ENCODE measurements at regions not wholly inside any gene's neighbourhood (a gene's known extent, or its start where the extent isn't known, plus 50 kb on each side); places are given as distances from the start of the nearest gene placed in this dataset.
"Not testable (repeated sequence)": the region's sequence is repeated elsewhere in the genome, so short reads cannot be mapped to it uniquely, and the experiment has no call there.

GRCh38 chr4:137819964-137820383 is 287.7 kb upstream of the PCDH18 start:
- no peak for DNase-seq
- no CpG with 5 or more reads among the region's 1 CpG for WGBS (ENCODE audit: insufficient coverage)
- no peaks in the 10 kb centered on the region for H3K9me3 ChIP-seq (replicated peaks; ENCODE audit: control insufficient read depth, low read depth, low read length)
- H3K27me3 ChIP-seq (ENCODE audit: control insufficient read depth, insufficient read depth, low read length) = no peaks in the 10 kb centered on the region
- no peak overlapping the region for H3K27ac ChIP-seq (ENCODE audit: low read length)
- no peaks in the 10 kb centered on the region for H3K4me1 ChIP-seq (ENCODE audit: control insufficient read depth, insufficient read depth, low read length)
- no peaks in the 10 kb centered on the region for H3K36me3 ChIP-seq (ENCODE audit: control insufficient read depth, insufficient read depth, low read length)
- H3K4me3 ChIP-seq (ENCODE audit: low read length) = no peak overlapping the region

- Histone ChIP-seq H3K27ac (ENCODE audit: low read length) (no peak overlapping the region), H3K36me3 (ENCODE audit: control insufficient read depth, insufficient read depth, low read length) (no peaks in the 10 kb centered on the region), H3K9me3 (replicated peaks; ENCODE audit: control insufficient read depth, low read depth, low read length) (no peaks in the 10 kb centered on the region), H3K4me1 (ENCODE audit: control insufficient read depth, insufficient read depth, low read length) (no peaks in the 10 kb centered on the region), H3K27me3 (ENCODE audit: control insufficient read depth, insufficient read depth, low read length) (no peaks in the 10 kb centered on the region), H3K4me3 (ENCODE audit: low read length) (no peak overlapping the region)
- WGBS (ENCODE audit: insufficient coverage) = 75% methylated on average over 2 of the region's 4 CpGs
- no peak for DNase-seq
Observed at GRCh38 chr4:137812258-137812657, 280.0 kb upstream of the PCDH18 start.

GRCh38 chr4:137806420-137806819 is 274.1 kb upstream of the PCDH18 start:
- no peaks in the 10 kb centered on the region for H3K9me3 ChIP-seq (replicated peaks; ENCODE audit: control insufficient read depth, low read depth, low read length)
- no CpG with 5 or more reads among the region's 3 CpGs for WGBS (ENCODE audit: insufficient coverage)
- no peaks in the 10 kb centered on the region for H3K4me1 ChIP-seq (ENCODE audit: control insufficient read depth, insufficient read depth, low read length)
- H3K27ac ChIP-seq (ENCODE audit: low read length) = no peak overlapping the region
- no peak overlapping the region for H3K4me3 ChIP-seq (ENCODE audit: low read length)
- no peak for DNase-seq
- no peaks in the 10 kb centered on the region for H3K36me3 ChIP-seq (ENCODE audit: control insufficient read depth, insufficient read depth, low read length)
- no peaks in the 10 kb centered on the region for H3K27me3 ChIP-seq (ENCODE audit: control insufficient read depth, insufficient read depth, low read length)

GRCh38 chr4:137804906-137805495 is 272.7 kb upstream of the PCDH18 start:
- DNase-seq = no peak
- Histone ChIP-seq H3K27ac (ENCODE audit: low read length) (no peak overlapping the region), H3K27me3 (ENCODE audit: control insufficient read depth, insufficient read depth, low read length) (no peaks in the 10 kb centered on the region), H3K9me3 (replicated peaks; ENCODE audit: control insufficient read depth, low read depth, low read length) (no peaks in the 10 kb centered on the region), H3K4me3 (ENCODE audit: low read length) (no peak overlapping the region), H3K36me3 (ENCODE audit: control insufficient read depth, insufficient read depth, low read length) (no peaks in the 10 kb centered on the region), H3K4me1 (ENCODE audit: control insufficient read depth, insufficient read depth, low read length) (no peaks in the 10 kb centered on the region)
- no CpG with 5 or more reads among the region's 10 CpGs for WGBS (ENCODE audit: insufficient coverage)

GRCh38 chr4:137800861-137801260 is 268.6 kb upstream of the PCDH18 start:
- H3K9me3 ChIP-seq (replicated peaks; ENCODE audit: control insufficient read depth, low read depth, low read length) = no peaks in the 10 kb centered on the region
- no peaks in the 10 kb centered on the region for H3K27me3 ChIP-seq (ENCODE audit: control insufficient read depth, insufficient read depth, low read length)
- WGBS (ENCODE audit: insufficient coverage) = no CpG with 5 or more reads among the region's 1 CpG
- H3K36me3 ChIP-seq (ENCODE audit: control insufficient read depth, insufficient read depth, low read length) = no peaks in the 10 kb centered on the region
- H3K4me1 ChIP-seq (ENCODE audit: control insufficient read depth, insufficient read depth, low read length) = no peaks in the 10 kb centered on the region
- peak overlapping the region; percentile 56 for H3K27ac ChIP-seq (ENCODE audit: low read length)
- peak; percentile 76 for DNase-seq
- no peak overlapping the region for H3K4me3 ChIP-seq (ENCODE audit: low read length)

GRCh38 chr4:137794764-137795254 is 262.5 kb upstream of the PCDH18 start:
- no peaks in the 10 kb centered on the region for H3K27me3 ChIP-seq (ENCODE audit: control insufficient read depth, insufficient read depth, low read length)
- H3K36me3 ChIP-seq (ENCODE audit: control insufficient read depth, insufficient read depth, low read length) = no peaks in the 10 kb centered on the region
- no peaks in the 10 kb centered on the region for H3K9me3 ChIP-seq (replicated peaks; ENCODE audit: control insufficient read depth, low read depth, low read length)
- WGBS (ENCODE audit: insufficient coverage) = 16% methylated on average over 6 of the region's 6 CpGs
- peak; percentile 85 for DNase-seq
- peak overlapping the region; percentile 54 for H3K27ac ChIP-seq (ENCODE audit: low read length)
- H3K4me3 ChIP-seq (ENCODE audit: low read length) = peak overlapping the region; percentile 4
- H3K4me1 ChIP-seq (ENCODE audit: control insufficient read depth, insufficient read depth, low read length) = peaks cover 7% of the 10 kb centered on the region

- DNase-seq; H3K27ac ChIP-seq (ENCODE audit: low read length); H3K36me3 ChIP-seq (ENCODE audit: control insufficient read depth, insufficient read depth, low read length); H3K27me3 ChIP-seq (ENCODE audit: control insufficient read depth, insufficient read depth, low read length); H3K4me1 ChIP-seq (ENCODE audit: control insufficient read depth, insufficient read depth, low read length); H3K4me3 ChIP-seq (ENCODE audit: low read length); H3K9me3 ChIP-seq (replicated peaks; ENCODE audit: control insufficient read depth, low read depth, low read length): not testable (repeated sequence)
- whole genome bisulfite sequencing (ENCODE audit: insufficient coverage) = no CpG with 5 or more reads among the region's 3 CpGs
Observed at GRCh38 chr4:137789263-137789662, 257.0 kb upstream of the PCDH18 start.

- DNase-seq; H3K27me3 ChIP-seq (ENCODE audit: control insufficient read depth, insufficient read depth, low read length); H3K4me3 ChIP-seq (ENCODE audit: low read length); H3K27ac ChIP-seq (ENCODE audit: low read length); H3K9me3 ChIP-seq (replicated peaks; ENCODE audit: control insufficient read depth, low read depth, low read length); H3K36me3 ChIP-seq (ENCODE audit: control insufficient read depth, insufficient read depth, low read length); H3K4me1 ChIP-seq (ENCODE audit: control insufficient read depth, insufficient read depth, low read length): not testable (repeated sequence)
- 94% methylated on average over 5 of the region's 7 CpGs for WGBS (ENCODE audit: insufficient coverage)
Observed at GRCh38 chr4:137783923-137784322, 251.6 kb upstream of the PCDH18 start.

- no peak overlapping the region for H3K4me3 ChIP-seq (ENCODE audit: low read length)
Observed at GRCh38 chr4:137775701-137776100, 243.4 kb upstream of the PCDH18 start.

GRCh38 chr4:137774501-137774900 is 242.2 kb upstream of the PCDH18 start:
- H3K27me3 ChIP-seq (ENCODE audit: control insufficient read depth, insufficient read depth, low read length) = no peaks in the 10 kb centered on the region
- H3K27ac ChIP-seq (ENCODE audit: low read length) = no peak overlapping the region
- no peak overlapping the region for H3K4me3 ChIP-seq (ENCODE audit: low read length)
- peaks cover 2% of the 10 kb centered on the region for H3K4me1 ChIP-seq (ENCODE audit: control insufficient read depth, insufficient read depth, low read length)
- H3K36me3 ChIP-seq (ENCODE audit: control insufficient read depth, insufficient read depth, low read length) = no peaks in the 10 kb centered on the region
- H3K9me3 ChIP-seq (replicated peaks; ENCODE audit: control insufficient read depth, low read depth, low read length) = no peaks in the 10 kb centered on the region
- DNase-seq = no peak

More at GRCh38 chr4:137775701-137776100, 243.4 kb upstream of the PCDH18 start:
- H3K4me1 ChIP-seq (ENCODE audit: control insufficient read depth, insufficient read depth, low read length) = peaks cover 2% of the 10 kb centered on the region
- DNase-seq = no peak
- H3K27ac ChIP-seq (ENCODE audit: low read length) = no peak overlapping the region
- H3K36me3 ChIP-seq (ENCODE audit: control insufficient read depth, insufficient read depth, low read length) = no peaks in the 10 kb centered on the region
- H3K9me3 ChIP-seq (replicated peaks; ENCODE audit: control insufficient read depth, low read depth, low read length) = no peaks in the 10 kb centered on the region
- H3K27me3 ChIP-seq (ENCODE audit: control insufficient read depth, insufficient read depth, low read length) = no peaks in the 10 kb centered on the region
- WGBS (ENCODE audit: insufficient coverage) = no CpG with 5 or more reads among the region's 3 CpGs

- Histone ChIP-seq H3K27me3 (ENCODE audit: control insufficient read depth, insufficient read depth, low read length) (no peaks in the 10 kb centered on the region), H3K4me1 (ENCODE audit: control insufficient read depth, insufficient read depth, low read length) (no peaks in the 10 kb centered on the region), H3K4me3 (ENCODE audit: low read length) (no peak overlapping the region), H3K9me3 (replicated peaks; ENCODE audit: control insufficient read depth, low read depth, low read length) (no peaks in the 10 kb centered on the region), H3K36me3 (ENCODE audit: control insufficient read depth, insufficient read depth, low read length) (no peaks in the 10 kb centered on the region), H3K27ac (ENCODE audit: low read length) (no peak overlapping the region)
- DNase-seq = peak; percentile 35
- WGBS (ENCODE audit: insufficient coverage) = 100% methylated on average over 1 of the region's 1 CpG
Observed at GRCh38 chr4:137768881-137769280, 236.6 kb upstream of the PCDH18 start.
